Activated T-helper 1 cell treated with Interleukin-2 at 50 U/mL for 16 hours (primary cell): ENCODE measurements at regions not wholly inside any gene's neighbourhood (a gene's known extent, or its start where the extent isn't known, plus 50 kb on each side); places are given as distances from the start of the nearest gene placed in this dataset.
"Not testable (repeated sequence)": the region's sequence is repeated elsewhere in the genome, so short reads cannot be mapped to it uniquely, and the experiment has no call there.

ENCODE experiments used
- DNase-seq: peaks from one replicate; pipeline ENCODE4 v3.0.0-alpha.2; 2020; ENCODE audit warnings: low read depth

DNA sequence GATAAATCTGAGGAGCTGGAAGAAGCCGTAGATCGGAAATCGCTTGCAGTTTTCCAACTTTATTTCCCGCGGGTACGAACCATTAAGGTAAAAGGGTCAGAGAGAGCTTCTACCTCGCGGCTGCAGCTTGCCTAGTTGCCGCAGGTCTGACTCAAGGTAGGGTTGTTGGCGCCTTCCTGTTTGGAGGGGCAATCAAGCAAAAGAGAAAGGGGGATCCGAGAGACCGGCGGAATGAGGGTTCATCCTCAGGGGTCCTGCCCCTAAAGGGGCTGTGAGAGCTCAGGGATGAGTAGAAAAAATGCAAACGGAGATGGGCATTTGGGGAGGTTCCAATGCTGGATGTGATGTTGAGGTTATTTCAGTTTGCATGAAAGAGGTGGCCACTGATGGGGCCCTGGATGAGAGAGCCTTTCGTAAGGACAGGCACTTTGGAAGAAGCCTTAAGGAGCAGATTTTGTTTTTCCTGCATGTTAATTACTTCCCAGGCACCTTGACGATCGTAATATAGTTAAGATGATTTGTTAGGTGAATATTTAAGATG lies 265.4 kb downstream of the CGGBP1 start:
- no peak for DNase-seq

DNA sequence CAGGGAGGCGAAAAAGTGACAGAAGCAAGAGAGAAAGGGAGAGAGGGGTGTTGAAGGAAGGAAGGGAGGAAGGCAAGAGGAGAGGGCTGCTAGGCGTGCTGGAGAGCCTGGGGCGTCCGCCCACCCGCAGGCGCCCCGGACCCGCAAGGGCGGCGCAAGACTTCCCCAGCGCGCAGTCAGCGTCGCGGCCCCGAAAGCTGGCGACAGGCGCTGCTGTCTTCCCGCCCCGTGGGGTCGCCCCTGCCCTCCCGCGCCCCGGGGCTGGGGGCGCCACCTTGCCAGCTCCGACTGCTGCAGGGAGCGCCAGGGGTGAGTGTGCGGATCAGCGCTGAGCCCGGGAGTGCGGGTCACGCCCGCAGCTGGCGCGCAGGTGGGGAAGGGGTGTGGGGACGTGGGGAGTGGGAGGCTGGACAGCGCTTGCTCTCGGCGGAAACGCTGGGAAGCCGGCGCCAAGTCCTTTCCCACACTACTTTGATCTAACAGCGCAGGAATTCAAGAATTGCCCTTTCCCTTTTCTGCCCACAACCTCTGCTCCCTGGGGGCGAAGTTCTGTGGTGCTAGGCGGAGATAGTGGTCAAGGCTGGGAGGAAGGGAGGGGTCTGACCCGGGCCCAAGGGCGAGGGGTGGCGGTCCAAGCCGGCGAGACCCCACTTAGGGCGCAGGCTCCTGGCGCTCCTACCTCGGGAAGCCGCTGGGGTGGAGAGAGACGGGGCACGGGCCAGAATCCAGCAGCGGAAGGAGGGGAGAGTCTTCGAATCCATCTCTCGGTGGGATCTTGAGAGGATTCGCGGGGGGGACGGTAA lies 266.1 kb downstream of the CGGBP1 start, which contains the start of gene HTR1F:
Gene HTR1F, plus strand, starts transcription at position 173 of the 803 bp plus-strand sequence.
- no peak for DNase-seq

DNA sequence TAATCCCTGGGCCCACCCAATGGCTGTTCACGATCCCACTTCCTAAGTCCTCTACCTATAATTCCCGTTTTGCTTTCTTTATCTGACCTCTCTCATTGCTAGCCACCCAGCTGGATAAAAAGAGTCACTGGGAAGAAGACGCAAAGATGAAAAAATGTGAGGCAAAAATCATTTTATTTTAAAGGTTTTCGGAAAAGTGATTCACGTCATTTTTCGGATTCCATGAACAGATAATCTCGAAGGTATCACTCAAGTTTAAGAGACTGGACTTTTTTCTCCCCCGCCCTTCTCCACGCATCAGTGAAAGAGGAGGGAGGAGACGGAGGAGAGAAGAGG lies 266.6 kb downstream of the CGGBP1 start:
- DNase-seq: no peak

DNA sequence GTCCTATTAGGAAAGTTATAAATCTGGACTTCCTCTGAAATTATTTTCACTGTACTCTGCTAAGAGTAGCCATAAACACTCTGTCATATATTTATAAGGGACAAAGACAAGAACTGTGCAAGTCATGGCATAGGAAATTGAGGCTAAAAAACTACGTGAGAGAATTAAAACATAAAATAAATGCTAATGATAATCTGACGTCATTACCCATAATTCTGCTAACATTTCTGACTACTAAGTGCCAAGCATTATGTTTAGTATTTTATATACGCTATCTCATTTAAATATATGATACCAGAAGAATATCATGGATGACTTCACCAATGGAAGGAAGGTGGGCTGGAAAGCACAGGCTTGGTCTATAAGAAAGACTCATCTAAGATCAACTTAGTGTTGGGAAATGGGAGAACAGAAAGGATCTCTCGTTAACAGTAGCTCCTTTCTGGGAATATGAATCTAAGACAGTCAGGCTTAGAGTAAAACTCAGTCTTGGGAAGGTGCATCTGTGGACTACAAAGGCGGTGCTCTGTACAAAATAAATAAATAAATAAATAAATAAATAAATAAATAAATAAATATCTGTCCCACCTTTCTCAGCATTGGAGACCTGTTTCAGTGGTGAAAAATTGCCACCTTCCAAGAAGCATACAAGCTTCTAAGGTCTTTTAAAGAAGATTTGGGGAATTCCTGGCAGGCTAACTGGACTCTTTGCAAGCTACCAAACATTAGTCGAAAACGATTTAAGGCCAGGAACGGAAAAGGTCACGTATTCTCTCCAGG lies 267.4 kb downstream of the CGGBP1 start:
- DNase-seq: no peak

DNA sequence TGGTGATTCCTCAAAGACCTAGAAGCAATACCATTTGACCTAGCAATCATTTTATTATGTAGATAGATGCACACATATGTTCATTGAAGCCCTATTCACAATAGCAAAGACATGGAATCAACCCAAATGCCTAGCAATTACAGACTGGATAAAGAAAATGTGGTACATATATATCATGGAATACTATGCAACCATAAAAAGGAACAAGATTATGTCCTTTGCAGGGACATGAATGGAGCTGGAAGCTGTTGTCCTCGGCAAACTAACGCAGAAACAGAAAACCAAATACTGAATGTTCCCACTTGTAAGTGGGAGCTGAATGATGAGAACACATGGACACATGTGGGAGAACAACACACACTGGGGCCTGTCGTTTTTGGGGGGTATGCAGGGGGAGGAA lies 269.8 kb downstream of the CGGBP1 start:
- DNase-seq: not testable (repeated sequence)

DNA sequence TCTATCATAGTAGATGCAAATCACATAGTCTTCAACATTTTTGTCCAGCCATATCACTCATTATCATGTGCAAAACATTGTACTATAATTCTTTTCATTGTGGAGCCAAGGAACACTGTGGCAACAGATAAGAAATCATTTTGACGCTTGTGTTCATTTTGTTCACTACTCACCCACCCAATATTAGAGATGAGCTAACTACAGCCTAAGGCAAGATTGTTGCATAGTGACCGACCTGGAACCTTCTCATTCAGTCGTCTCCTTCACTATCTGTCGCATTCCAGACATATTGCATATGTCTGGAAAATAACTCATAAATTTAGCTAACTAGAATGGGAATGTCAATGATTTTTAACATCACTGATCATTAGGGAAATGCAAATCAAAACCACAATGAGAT lies 270.3 kb downstream of the CGGBP1 start:
- no peak for DNase-seq

DNA sequence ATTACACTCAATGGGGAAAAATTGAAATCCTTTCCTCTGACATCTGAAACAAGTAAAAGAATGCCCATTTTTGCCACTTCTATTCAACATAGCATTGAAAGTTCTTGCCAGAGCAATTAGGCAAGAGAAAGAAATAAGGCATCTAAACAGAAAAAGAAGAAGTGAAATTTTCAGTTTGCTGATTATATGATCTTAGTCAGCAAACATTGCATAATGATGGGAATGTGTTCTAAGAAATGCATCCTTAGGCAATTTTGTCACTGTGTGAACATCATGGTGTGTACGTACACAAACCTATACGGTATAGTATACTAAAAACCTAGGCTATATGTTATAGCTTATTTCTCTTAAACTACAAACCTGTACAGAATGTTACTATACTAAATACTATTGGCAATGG lies 278.0 kb downstream of the CGGBP1 start:
- no peak for DNase-seq

DNA sequence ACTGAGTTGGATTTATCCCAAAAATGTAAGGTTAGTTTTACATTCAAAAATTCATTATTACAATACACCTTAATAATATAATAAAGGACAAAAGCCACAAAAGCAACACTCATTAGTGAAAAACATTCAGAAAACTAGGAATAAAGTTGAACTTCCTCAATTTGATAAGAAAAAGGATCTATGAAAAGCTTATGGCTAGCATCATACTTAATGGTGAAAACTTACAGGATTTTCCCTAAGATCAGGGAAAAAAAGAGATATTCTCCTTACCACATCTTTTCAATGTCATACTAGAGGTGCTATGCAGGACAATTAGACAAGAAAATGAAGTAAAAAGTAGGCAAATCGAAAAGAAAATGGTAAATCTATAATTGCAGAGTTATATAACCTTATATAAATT lies 279.9 kb downstream of the CGGBP1 start:
- no peak for DNase-seq

DNA sequence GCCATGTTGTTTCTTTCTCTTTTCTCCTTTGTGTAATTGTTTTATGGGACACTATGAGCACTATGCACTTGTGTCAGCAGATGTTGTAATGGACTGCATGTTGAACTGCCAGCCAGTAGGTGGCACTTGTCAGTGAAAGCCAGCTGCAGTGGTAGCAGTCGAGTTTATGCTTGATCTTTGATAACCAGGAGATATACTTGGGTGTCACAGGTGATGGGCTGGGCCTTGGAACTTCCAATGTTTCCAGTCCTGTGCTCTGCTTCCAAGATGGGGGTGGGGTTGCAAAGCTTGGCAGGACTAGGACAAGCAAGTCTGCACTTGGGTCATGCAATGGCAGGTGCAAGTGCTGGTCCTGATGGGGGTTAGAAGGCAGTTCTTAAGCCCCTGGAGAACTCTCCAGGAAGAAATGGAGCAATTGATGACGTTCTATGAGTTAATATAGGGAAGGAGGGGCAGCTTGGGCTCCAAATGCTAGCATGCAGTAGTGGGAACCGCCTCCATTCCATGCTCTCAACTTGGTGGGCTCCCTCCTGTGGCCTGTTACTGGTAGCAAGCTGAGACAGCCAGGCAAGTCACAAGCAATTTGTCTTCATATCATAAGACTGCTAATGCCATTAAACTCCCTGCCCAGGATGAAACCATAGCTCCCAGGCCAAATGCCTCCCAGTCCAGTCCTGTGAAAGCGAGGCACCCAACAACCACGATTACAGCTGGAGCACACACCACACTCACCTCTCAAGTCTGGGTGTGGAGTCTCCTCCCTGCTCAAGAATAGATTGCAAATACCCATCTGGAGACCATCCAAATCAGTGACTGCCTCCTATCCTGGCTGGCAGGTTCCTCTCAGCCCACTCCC lies 287.2 kb downstream of the CGGBP1 start:
- DNase-seq: peak; percentile 9

DNA sequence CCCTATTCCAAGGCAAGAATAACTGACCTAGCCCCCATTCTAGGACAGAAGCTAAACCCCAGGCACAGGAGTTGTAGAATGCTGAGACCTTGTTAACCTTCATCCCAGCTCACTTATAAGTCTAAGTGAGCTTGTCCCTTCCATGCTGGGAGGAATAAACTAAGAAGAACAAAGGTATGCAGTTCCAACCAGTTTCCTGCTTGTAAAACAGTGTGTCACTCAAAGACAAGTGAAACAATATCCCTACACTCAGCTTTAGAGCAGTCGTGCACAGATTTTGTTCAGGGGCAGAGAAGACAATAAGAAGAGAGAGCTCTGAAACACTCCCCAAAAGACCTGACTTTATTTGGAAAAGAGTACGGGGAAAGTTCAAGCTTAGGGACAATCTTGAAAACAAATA lies 292.1 kb downstream of the CGGBP1 start:
- DNase-seq: no peak

DNA sequence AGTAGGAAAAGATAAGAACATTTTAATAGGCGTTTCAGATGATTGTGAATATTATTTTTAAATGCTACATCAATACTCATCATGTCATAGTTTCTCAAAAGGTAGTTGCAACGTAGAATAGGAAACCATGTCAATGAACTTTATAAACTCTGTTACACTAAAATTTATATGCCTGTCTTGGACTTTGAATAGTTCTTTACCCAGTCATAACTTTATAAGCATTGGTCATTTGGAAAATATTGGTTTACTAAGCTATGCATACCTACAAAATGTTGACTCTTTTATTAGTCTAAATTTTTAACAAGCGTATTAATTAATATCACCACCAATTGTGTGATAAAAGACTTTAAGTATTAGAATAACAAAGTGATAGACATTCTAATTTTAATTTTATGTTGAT lies 293.5 kb downstream of the CGGBP1 start:
- no peak for DNase-seq

DNA sequence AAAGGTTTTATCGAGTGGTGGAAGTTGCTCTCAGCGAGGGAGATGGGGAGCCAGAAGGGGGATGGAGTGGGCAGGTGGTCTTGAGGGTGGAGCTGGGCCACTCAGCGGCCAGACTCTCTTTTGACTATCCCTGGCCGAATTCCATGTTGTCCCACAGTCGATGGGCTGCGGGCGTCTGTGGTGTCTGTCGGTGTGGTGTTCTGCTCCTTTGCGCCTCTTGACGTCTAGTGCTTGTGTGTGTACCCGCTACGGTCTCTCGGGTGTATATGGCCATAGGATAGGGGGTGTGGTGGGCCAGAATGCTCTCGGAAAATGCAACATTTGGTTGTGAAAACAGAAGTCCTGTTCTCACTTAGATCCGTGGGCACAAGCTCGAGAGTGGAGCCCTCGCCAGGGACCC lies 297.0 kb downstream of the CGGBP1 start:
- DNase-seq: no peak

DNA sequence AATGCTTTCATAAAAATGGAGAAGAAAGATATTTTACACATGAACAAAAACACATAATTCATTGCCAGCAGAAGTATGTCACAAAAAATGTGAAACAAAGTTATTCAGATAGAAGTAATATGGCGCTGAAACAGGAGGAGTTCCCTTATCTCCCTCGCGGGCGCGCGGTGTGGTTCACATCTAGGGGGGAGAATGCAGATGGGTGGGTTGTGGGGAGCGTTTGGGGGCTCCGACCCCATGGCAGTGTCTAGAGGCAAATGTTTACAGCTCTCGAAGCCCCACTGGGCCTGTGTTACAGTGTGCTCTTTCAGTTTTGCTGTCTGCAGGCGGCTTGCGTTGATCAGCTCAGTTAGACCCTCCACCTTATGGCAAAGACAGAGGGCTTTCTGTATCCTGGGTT lies 297.5 kb downstream of the CGGBP1 start:
- no peak for DNase-seq

DNA sequence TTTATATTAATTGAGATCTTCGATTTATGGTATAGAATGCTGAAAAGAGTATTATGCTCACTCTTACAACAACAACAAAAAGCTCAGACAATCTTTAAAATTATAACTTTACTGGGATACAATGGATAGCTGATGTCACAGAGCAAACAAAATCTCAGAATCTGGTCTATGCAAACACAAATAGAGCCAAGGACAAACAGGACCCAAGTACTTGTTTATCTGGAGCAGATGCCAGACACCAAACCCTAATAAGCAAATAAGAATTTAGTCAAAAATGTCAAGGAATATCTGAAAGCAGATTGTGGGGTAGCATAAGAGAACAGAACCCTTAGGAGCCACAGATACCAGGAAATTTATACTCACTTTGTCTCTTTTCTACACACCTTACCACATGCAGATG lies 302.2 kb downstream of the CGGBP1 start:
- no peak for DNase-seq

DNA sequence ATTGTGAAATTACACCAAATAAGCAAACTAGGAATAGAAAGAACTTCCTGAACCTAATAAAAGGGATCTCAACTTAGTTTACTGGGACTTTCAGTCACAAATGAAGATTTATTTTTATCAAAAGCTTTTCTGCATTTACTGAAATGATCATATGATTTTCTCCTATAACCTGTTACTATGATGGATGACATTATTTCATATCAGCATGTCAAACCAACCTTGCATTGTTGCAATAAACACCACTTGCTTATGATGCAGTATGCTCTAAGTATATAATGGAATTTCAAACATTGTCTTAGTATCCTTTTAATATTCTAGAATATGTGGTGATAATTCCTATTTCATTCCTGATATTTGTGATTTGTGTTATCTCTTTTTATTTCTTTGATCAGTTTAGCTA lies 303.0 kb downstream of the CGGBP1 start:
- DNase-seq: no peak

DNA sequence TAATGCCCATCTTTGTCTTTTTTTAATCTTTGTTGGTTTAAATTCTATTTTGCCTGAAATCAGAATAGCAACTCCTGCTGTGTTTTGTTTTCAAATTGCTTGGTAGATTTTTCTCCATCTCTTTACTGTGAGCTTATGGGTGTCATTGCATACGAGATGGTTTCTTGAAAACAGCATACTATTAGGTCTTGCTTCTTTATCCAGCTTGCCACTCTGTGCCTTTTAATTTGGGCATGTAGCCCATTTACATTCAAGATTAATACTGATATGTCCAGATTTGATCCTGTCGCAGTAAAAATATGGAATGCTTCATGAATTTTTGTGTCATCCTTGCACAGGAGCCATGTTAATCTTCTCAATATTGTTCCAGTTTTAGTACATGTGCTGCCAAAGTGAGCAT lies 316.6 kb downstream of the CGGBP1 start:
- no peak for DNase-seq

DNA sequence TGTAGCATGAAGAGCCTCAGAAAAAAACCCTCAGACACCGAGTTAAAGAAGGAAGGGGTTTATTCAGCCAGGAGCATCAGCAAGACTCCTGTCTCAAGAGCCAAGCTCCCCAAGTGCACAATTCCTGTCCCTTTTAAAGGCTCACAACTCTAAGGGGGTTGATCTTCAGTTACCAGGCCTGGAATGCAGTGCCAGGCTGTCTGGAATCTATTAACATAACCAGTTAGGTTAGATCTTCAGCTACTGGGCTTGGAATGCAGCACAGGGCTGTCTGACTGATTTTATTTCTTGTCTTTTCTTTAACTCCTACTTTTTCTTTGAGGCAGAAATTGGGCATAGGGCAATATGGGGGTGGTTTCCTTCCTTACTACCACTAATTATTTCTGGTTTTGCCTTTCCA lies 317.9 kb downstream of the CGGBP1 start:
- DNase-seq: not testable (repeated sequence)

DNA sequence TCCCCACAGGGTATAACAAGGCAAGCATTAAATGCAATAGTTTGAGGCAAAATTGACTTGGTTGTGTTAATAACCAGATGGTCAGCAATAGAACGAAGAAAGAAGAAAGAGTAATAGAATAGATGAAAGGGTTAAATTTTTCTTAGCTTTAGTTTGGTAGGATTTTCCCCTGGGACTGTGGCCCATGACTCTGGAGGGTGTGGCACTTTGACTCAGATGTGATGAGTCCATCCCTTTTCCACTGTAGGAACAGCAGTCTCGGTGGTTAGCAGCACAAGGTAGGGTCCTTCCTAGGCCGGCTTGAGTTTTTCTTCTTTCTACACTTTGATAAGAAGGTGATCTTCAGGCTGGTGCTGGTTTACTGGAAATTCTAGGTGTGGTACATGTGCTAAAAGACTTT lies 321.0 kb downstream of the CGGBP1 start:
- DNase-seq: not testable (repeated sequence)

DNA sequence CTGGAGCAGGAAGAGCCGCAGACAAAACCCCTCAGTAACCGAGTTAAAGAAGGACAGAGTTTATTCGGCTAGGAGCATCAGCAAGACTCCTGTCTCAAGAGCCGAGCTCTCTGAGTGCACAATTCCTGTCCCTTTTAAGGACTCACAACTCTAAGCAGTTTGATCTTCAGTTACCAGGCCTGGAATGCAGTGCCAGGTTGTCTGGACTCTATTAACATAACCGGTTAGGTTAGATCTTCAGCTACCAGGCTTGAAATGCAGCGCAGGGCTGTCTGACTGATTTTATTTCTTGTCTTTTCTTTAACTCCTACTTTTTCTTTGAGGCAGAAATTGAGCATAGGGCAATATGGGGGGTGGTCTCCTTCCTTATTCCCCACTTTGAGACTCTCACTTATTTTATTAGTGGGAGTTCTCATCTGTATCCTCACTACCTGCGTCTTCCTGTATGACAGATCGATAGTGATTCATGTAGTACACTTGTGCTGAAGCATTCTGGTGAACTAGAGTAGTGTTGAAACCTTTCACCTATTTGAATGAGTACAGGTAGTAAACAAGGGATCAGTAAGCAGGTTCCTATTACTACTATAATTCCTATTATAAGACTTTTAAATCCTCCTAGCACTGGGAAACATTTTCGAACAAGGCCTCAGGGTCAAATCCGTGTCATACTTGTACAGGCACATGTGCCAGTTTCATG lies 325.0 kb downstream of the CGGBP1 start:
- DNase-seq: no peak

DNA sequence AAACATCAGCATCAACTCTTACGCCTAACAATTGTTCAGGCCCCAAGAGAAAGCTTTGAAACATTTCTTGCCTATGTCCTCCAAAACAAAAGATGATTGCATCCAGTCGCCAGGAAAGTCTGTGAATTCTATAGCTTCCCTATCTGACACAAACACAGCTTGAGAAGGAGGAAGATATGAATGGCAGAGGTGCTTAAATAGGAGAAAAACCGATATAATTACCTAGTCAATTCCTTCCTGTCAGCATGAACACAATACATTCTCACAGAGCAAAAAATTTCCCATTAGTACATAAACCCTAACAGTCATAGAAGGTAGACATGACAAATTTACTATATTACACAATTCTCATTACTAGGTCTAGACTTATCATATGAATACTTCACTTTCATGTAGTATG lies 326.5 kb downstream of the CGGBP1 start:
- no peak for DNase-seq

DNA sequence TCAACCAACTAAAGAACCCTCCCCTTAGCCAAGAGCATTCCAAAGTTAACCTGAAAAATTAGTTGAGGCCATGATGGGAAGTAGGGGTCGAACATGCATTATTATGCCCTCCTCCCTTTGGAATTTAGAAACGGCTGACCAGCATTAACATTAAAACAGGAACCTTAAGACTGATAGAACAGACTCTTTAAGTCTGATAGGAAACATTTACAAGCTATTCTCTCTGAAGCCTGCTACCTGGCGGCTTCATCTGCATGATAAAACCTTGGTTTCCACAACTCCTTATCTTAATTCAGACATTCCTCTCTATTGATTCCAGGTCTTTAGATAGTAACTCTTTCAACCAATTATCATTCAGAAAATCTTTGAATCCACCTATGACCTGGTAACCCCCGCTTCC lies 331.0 kb downstream of the CGGBP1 start:
- no peak for DNase-seq

DNA sequence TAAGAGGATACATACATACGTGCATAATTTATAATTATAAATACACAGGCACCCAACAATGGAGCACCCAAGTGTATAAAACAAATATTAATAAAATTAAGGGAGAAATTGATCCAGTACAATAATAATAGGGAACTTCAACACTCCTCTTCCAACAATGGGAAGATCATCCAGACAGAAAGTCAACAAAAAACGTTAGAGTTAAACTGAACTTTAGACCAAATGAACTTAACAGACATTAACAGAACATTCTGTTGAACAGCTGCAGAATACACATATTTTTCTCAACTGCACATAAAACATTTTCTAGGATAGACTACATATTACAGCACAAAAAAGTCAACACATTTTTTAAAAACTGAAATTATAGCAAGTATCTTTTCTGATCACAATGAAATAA lies 339.7 kb downstream of the CGGBP1 start:
- DNase-seq: no peak
